KMS-11 (cell line): ENCODE measurements at regions not wholly inside any gene's neighbourhood (a gene's known extent, or its start where the extent isn't known, plus 50 kb on each side); places are given as distances from the start of the nearest gene placed in this dataset.

Experiments
- H2AFZ ChIP-seq: fragments of 200-600 bp; sonication (generic); 2 replicates; pipeline ENCODE4 v1.6.1; 2016; ENCODE audit warnings: antibody characterized with exemption, mixed run types, low read depth
- H3K27ac ChIP-seq: fragments of 200-600 bp; sonication (generic); 2 replicates; pipeline ENCODE4 v1.6.1; 2016; ENCODE audit warnings: mild to moderate bottlenecking, mixed run types
- H3K27me3 ChIP-seq: fragments of 200-600 bp; sonication (generic); 2 replicates; pipeline ENCODE4 v1.6.1; 2017; ENCODE audit warnings: mild to moderate bottlenecking, low read depth, mixed run types, moderate library complexity; ENCODE audit not compliant: insufficient read depth
- H3K36me3 ChIP-seq: fragments of 200-600 bp; sonication (generic); 2 replicates; pipeline ENCODE4 v1.6.1; 2017; ENCODE audit warnings: mild to moderate bottlenecking, mixed run types; ENCODE audit not compliant: insufficient read depth
- H3K4me1 ChIP-seq: fragments of 200-600 bp; sonication (generic); 2 replicates; pipeline ENCODE4 v1.6.1; 2016; ENCODE audit warnings: mild to moderate bottlenecking, low read depth, mixed run types; ENCODE audit not compliant: poor library complexity, severe bottlenecking
- H3K4me2 ChIP-seq: fragments of 200-600 bp; sonication (generic); 2 replicates; pipeline ENCODE4 v1.7.0; 2016; ENCODE audit warnings: mild to moderate bottlenecking, mixed run types
- H3K4me3 ChIP-seq: fragments of 200-600 bp; sonication (generic); IDR thresholded peaks from 2 replicates; pipeline ENCODE4 v1.6.1; 2017; ENCODE audit warnings: low read depth, low read length, mixed read lengths; ENCODE audit not compliant: insufficient read depth
- H3K79me2 ChIP-seq: fragments of 200-600 bp; sonication (generic); 2 replicates; pipeline ENCODE4 v1.6.1; 2016; ENCODE audit warnings: low read depth, mixed run types; ENCODE audit not compliant: insufficient read depth
- H3K9ac ChIP-seq: fragments of 200-600 bp; sonication (generic); 2 replicates; pipeline ENCODE4 v1.6.1; 2016; ENCODE audit warnings: mild to moderate bottlenecking, mixed run types
- H4K20me1 ChIP-seq: fragments of 200-600 bp; sonication (generic); 2 replicates; pipeline ENCODE4 v1.6.1; 2016; ENCODE audit warnings: mild to moderate bottlenecking, mixed run types; ENCODE audit not compliant: insufficient read depth
- CTCF ChIP-seq: fragments of 200-600 bp; sonication (generic); conservative IDR thresholded peaks from 2 replicates; pipeline ENCODE4 v1.6.1; 2017; ENCODE audit warnings: low read depth, mild to moderate bottlenecking, antibody characterized with exemption, low read length, moderate library complexity, mixed read lengths

- no peaks in the 10 kb centered on the region for H4K20me1 ChIP-seq
- no peak for TF ChIP-seq CTCF
- no peaks in the 10 kb centered on the region for H3K4me1 ChIP-seq
- H3K4me3 ChIP-seq = no peak overlapping the region
- no peak overlapping the region for H3K27ac ChIP-seq
- no peak overlapping the region for H3K9ac ChIP-seq
- H3K27me3 ChIP-seq = no peaks in the 10 kb centered on the region
- no peaks in the 10 kb centered on the region for H3K79me2 ChIP-seq
- H3K36me3 ChIP-seq = no peaks in the 10 kb centered on the region
- no peak overlapping the region for H2AFZ ChIP-seq
- H3K4me2 ChIP-seq = no peak overlapping the region
Observed at GRCh38 chr5:102138243-102138653, 157.8 kb downstream of the SLCO4C1 start.

- Histone ChIP-seq H3K4me1 (no peaks in the 10 kb centered on the region), H3K4me2 (no peak overlapping the region), H3K79me2 (no peaks in the 10 kb centered on the region), H3K27ac (no peak overlapping the region), H2AFZ (no peak overlapping the region), H3K9ac (no peak overlapping the region), H3K27me3 (no peaks in the 10 kb centered on the region), H4K20me1 (no peaks in the 10 kb centered on the region), H3K4me3 (no peak overlapping the region), H3K36me3 (no peaks in the 10 kb centered on the region)
- TF ChIP-seq CTCF = no peak
Observed at GRCh38 chr5:102130890-102131289, 165.2 kb downstream of the SLCO4C1 start.

GRCh38 chr5:102130386-102130785 is 165.7 kb downstream of the SLCO4C1 start:
- H3K79me2 ChIP-seq = no peaks in the 10 kb centered on the region
- H3K27ac ChIP-seq = no peak overlapping the region
- H3K27me3 ChIP-seq = no peaks in the 10 kb centered on the region
- H3K4me3 ChIP-seq = no peak overlapping the region
- H3K36me3 ChIP-seq = no peaks in the 10 kb centered on the region
- H3K4me1 ChIP-seq = no peaks in the 10 kb centered on the region
- H3K9ac ChIP-seq = no peak overlapping the region
- no peaks in the 10 kb centered on the region for H4K20me1 ChIP-seq
- no peak overlapping the region for H3K4me2 ChIP-seq
- no peak for TF ChIP-seq CTCF
- H2AFZ ChIP-seq = no peak overlapping the region

GRCh38 chr5:102119252-102119651 is 176.8 kb downstream of the SLCO4C1 start:
- TF ChIP-seq CTCF = no peak
- Histone ChIP-seq H3K36me3 (no peaks in the 10 kb centered on the region), H2AFZ (no peak overlapping the region)

More at GRCh38 chr5:102119252-102119651, 176.8 kb downstream of the SLCO4C1 start:
- Histone ChIP-seq H3K79me2 (no peaks in the 10 kb centered on the region), H3K9ac (no peak overlapping the region), H3K4me2 (no peak overlapping the region), H3K4me1 (no peaks in the 10 kb centered on the region), H3K27me3 (no peaks in the 10 kb centered on the region), H4K20me1 (no peaks in the 10 kb centered on the region), H3K27ac (no peak overlapping the region), H3K4me3 (no peak overlapping the region)
